GM12865 (cell line): ENCODE measurements at regions not wholly inside any gene's neighbourhood (a gene's known extent, or its start where the extent isn't known, plus 50 kb on each side); places are given as distances from the start of the nearest gene placed in this dataset.

Experiments used
- DNase-seq: peaks from one replicate; pipeline ENCODE4 v3.0.0; 2010; ENCODE audit warnings: low read depth
- H3K4me3 ChIP-seq: 2 replicates; pipeline ENCODE4 v1.5.1; 2011; ENCODE audit warnings: mild to moderate bottlenecking, low read depth, low read length, control low read depth
- TF ChIP-seq, protein P1 (sequence below): IDR thresholded peaks from 2 replicates; pipeline ENCODE4 v1.5.1; 2011; ENCODE audit warnings: low read length, control low read depth, low read depth, inconsistent platforms; ENCODE audit not compliant: insufficient read depth; ENCODE audit errors: missing control alignments

DNA sequence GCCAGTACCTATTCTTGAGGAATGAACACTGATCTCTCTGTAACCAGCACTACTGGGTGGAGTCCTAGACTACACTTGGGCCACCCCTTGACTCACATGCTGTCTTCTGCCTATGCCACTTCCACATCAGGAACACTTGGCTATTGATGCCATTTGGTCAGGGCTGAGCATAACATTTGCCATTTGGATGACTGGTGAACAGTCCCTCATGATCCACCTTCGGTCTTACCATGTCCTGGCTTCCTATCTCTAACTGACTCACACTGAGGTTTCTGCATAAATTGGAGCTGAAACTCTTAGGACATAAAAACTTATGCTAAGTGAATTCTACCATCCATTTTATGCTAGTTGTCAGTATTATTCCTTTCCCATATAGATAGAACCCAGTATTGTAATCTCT lies 91.7 kb upstream of the PELI2 start:
- H3K4me3 ChIP-seq: no peak overlapping the region
- TF ChIP-seq, protein P1, sequence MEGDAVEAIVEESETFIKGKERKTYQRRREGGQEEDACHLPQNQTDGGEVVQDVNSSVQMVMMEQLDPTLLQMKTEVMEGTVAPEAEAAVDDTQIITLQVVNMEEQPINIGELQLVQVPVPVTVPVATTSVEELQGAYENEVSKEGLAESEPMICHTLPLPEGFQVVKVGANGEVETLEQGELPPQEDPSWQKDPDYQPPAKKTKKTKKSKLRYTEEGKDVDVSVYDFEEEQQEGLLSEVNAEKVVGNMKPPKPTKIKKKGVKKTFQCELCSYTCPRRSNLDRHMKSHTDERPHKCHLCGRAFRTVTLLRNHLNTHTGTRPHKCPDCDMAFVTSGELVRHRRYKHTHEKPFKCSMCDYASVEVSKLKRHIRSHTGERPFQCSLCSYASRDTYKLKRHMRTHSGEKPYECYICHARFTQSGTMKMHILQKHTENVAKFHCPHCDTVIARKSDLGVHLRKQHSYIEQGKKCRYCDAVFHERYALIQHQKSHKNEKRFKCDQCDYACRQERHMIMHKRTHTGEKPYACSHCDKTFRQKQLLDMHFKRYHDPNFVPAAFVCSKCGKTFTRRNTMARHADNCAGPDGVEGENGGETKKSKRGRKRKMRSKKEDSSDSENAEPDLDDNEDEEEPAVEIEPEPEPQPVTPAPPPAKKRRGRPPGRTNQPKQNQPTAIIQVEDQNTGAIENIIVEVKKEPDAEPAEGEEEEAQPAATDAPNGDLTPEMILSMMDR: no peak
- no peak for DNase-seq

DNA sequence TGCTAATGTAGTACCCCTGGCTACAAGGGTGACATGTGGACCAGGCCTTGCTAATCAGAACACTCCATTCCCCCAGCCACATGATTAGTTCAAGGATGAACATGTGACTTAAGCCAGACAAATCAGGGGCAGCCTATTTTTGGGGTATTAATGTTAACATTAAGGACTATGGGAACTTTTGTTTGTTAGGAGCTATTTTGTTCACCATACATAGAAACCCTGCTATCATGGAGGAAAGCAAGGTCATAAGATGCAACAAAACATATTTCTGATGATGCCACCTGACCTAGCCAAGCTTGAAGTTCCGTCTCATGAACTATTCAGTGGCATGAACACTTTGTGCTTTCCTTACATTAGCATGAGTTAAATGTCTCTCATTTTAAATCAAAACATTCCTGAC lies 90.8 kb upstream of the PELI2 start:
- no peak for DNase-seq
- TF ChIP-seq, protein P1: no peak
- H3K4me3 ChIP-seq: no peak overlapping the region

DNA sequence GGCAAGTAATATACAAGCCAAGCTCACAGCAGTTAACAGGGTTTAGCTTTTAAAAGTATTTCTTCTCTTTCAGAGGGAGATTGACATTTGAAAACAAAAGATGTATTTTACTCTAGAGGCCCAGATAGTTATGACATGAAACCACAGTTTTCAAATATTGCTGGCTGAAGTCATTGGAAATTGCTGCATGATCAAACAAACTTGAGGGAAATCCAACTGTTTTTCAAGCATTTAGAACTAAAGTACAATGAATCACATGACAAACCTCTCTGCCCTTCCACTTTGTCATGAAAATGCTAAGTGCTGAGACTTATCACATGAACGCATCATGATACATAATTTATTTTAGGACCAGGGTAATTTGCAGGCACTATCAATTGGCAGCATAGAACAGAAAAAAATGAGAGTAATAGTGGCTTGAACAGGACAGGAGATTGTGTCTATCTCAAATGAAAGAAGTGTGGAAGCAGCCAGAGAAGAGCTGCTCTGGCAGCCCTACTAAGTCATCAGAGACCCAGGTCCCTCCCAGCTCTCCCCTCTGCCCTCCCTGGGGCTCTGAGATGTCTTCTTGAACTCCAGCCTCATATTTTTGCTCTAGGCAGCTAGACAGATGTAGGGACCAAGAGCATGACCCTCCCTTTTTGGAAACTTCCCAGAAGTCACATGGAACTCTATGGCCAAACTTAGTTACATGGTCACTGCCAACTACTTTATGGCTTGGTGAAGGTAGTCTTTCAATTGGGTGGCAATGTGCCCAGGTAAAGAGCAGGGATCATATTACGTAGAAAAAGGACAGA lies 90.1 kb upstream of the PELI2 start:
- TF ChIP-seq, protein P1: no peak
- H3K4me3 ChIP-seq: no peak overlapping the region
- DNase-seq: no peak

DNA sequence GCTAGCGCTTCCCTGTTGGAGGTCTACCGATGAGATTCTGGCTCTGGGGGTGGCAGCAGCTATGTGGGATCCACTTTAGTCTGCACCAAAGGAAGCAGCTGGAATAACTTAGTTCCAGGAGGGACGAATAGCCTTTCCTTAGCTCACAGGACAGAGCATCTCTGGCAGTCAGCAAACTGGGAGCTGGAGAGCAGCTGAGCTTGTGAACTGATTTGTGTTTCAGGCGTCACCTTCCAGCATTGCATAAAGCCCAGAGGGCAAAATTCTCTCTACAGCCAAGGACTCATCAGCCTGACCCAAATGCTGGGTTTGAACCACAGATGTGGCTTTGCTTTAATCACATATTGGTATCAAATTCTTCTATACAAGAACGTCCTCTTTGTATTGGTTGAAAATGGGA lies 81.9 kb upstream of the PELI2 start:
- H3K4me3 ChIP-seq: no peak overlapping the region
- DNase-seq: no peak
- TF ChIP-seq, protein P1: no peak

DNA sequence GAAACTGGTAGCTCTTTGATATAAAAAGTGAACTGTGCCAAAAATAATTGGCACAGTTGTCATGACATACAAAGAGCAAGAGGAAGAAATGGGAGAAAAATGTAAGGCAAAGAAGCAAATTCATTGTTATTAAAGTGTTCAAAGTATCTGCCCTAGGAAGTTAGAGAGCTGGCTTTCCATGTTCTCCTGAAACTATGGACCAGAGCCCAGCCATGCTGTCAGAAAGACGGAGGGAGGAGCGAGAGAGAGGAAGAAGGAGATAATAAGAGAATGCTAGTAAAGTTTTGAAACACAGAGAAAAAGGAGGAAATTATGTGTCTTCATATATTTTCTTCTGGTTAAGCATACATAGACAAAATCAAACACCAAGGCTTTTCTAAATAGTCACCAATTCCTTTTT lies 78.1 kb upstream of the PELI2 start:
- H3K4me3 ChIP-seq: no peak overlapping the region
- no peak for DNase-seq
- TF ChIP-seq, protein P1: no peak

DNA sequence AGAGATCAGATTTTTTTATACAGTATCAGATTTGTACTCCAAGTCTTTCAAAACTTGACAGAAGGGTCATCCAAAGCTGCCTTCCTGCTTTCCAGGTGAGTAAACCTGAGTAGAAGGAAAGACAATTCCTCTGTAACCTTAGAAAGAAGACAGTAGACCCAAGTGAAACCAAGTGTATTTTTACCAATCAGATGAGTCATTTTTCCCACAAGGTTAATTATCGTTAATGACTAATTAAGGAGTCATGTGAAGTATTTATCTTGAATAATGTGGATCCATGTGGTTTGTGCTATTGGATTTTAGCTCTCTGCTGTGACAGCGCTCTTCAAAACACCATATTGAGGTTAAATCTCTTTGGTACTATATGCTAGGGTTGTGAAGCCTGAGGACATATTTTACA lies 74.0 kb upstream of the PELI2 start:
- DNase-seq: no peak
- TF ChIP-seq, protein P1: no peak
- H3K4me3 ChIP-seq: no peak overlapping the region

DNA sequence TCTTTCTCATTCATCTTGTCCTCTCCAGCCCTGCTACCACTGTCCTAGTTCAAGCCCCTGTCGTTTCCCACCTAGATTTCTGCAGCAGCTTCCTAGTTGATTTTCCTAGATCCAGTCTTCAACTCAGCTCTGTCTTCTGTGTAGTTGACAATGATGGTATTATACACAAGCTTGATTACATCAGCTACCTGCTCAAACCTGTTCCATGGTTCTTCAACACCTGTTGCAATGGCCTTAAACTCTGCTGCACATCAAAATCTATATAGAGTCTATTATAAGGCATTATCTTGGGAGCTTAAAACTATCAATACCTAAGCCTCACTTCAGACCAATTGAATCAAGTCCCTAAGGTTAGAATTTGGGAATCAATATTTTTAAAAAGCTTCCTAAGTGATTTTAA lies 71.7 kb upstream of the PELI2 start:
- TF ChIP-seq, protein P1: no peak
- H3K4me3 ChIP-seq: no peak overlapping the region
- no peak for DNase-seq
